HG03575 (cell line): ENCODE measurements at regions not wholly inside any gene's neighbourhood (a gene's known extent, or its start where the extent isn't known, plus 50 kb on each side); places are given as distances from the start of the nearest gene placed in this dataset.
"Not testable (repeated sequence)": the region's sequence is repeated elsewhere in the genome, so short reads cannot be mapped to it uniquely, and the experiment has no call there.

Source experiments
- ATAC-seq: cut with Tn5 transposase; IDR thresholded peaks from one replicate; pipeline ENCODE4 v1.9.1; 2021; ENCODE audit not compliant: unreplicated experiment, insufficient number of reproducible peaks, low FRiP score; ENCODE audit errors: extremely low read depth

DNA sequence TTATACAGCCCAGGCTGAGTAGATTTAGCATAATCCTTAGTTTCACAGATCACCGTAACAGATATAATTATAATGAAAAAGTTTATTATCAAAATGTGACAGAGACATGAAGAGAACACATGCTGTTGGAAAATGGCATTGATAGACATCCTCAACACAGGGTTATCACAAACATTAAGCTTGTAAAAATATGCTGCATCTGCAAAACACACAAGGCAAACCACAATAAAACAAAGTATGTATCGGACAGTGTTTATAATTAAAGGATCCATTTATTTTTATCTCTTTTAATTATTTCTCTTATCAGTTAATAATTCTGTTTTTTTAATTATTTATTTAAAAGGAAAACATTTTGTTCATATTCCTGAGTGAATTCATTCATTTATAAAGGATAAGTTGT, 829.9 kb upstream of the CDH9 start:
- no peak for ATAC-seq

- ATAC-seq = no peak
These were observed 817.1 kb upstream of the CDH9 start for GRCh38 chr5:27855491-27855890.

GRCh38 chr5:27854243-27854852, 816.0 kb upstream of the CDH9 start:
- ATAC-seq = no peak

GRCh38 chr5:27845248-27845647, 806.9 kb upstream of the CDH9 start:
- no peak for ATAC-seq

- ATAC-seq = not testable (repeated sequence)
These were observed 798.3 kb upstream of the CDH9 start for GRCh38 chr5:27836704-27837103.

DNA sequence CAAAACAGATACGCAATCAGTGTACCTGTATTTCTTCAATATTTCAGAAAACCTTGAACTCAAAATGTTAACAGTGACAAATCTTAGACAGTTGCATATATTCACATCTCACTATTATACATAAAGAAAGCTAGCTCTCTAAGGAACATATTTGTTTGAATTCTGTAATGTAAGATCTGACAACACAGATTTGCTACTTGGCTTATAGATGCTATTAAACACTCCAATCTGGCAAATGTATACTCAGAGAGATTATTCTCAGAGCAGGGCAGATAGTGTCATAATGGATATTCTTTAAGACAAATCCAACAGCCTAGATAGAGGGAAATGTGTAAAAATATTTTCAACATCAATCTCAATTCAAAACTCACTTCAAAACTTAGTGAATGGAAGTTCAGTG, 794.5 kb upstream of the CDH9 start:
- ATAC-seq = no peak

DNA sequence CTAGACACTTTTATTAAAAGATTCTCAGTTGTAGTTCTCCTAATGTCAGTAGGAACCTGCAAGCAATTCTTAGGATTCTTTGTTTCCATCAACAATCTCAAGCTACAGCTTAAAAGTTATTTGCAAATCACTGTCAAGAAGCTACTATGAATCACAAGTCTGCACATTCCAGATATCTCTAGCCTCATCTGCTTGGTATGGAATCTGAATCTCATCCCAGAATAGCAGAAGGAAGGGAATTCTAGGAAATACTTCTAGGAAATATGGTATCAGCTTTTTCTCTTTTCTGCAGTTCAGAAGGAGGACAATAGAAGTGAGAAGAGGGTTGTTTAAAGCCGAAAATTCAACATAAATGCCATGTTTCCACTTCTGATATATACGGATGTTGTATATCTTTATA, 792.2 kb upstream of the CDH9 start:
- ATAC-seq = no peak

DNA sequence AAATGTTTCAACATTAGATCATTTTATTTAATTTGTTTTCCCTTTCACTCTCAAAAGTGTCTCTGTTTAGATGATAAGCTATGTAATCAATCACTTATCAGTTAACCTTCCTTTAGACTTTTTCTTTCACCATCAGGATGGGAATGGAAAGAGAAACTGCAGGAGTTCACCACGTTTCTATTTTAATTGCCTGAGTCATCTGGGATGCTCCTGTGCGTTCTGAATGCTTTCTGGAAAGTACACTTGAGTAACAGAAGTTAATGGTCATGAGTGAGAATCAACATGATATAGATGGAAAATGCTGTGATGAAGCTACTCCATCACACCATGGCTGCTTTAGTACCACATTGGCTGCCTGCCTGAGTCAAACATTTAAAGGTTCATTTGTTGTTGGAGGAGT, 783.3 kb upstream of the CDH9 start:
- ATAC-seq = no peak

- ATAC-seq = no peak
These were observed 780.5 kb upstream of the CDH9 start for GRCh38 chr5:27818888-27819287.

DNA sequence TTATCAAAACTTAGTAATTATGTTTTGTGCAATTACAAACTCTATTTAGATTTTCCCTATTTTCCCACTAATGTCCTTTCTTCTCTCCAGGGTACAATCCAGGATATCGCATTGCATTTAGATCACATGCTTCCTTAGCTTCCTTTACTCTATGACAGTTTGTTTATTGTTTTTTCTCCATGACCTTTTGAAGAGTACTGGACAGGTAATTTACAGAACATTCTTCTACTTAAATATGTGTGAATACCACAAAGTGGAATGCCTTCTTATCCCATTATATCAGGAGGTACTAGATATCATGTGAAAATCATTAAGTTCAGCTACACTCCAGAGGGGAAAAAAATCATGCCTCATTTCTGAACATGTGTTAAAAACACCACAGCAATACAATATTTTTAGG, 776.6 kb upstream of the CDH9 start:
- ATAC-seq = no peak

DNA sequence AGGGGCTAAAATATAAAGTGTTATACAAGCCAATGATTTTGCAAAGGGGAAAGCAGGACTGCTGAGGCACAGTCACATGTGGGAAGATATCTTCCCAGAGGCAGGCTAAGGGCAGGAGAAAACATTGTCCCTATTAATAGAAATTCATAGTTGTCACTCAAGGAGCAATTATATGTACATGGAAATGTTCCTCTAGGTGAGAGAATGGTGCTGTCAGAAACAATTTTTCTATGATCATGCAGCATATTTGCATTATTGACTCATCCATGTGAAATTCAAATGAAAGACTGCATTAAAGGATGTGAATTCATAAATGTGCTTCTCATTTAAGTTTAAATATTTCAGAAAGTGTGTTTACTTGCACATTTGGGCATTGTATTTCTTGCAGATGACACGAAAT, 775.9 kb upstream of the CDH9 start:
- ATAC-seq = no peak

DNA sequence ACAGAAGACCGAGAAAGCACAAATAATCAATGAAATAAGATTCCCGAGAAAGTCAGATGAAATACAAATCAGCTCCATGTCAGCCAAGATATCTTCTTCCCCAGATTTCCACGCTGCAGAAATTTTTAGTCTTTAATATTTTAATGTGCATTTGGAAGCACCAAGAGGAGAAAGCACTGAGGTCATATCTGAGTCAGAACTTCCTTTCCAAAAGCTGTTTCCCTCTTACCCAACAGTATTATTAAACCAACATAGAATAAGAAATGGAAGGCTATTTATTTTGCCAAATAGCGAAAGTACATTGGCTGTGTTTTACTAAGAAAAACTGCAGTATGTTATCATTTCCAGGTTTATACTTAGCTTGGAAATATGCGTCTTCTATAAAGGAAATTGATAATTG, 772.1 kb upstream of the CDH9 start:
- ATAC-seq = no peak

GRCh38 chr5:27797220-27797619, 758.8 kb upstream of the CDH9 start:
- no peak for ATAC-seq

- ATAC-seq = no peak
These were observed 749.8 kb upstream of the CDH9 start for GRCh38 chr5:27788184-27788583.

- ATAC-seq = no peak
These were observed 745.9 kb upstream of the CDH9 start for GRCh38 chr5:27784317-27784716.

DNA sequence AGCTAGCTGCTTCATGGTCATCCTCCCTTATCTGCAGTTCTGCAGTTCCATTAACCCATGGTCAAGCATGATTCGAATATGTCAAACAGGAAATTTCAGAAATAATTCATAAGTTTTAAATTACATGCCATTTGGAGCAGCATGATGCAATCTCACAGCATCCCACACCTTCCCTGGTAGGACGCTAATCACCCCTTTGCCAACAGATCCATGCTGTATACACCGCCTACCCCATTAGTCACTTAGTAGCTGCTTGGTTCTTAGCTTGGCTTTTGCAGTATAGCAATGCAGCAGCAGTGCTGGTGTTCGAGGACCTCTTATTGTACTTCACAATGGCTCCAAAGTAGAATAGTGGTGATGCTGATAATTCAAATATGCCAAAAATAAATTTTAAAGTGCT, 739.7 kb upstream of the CDH9 start:
- ATAC-seq = no peak

GRCh38 chr5:27773636-27774035, 735.2 kb upstream of the CDH9 start:
- ATAC-seq = no peak

DNA sequence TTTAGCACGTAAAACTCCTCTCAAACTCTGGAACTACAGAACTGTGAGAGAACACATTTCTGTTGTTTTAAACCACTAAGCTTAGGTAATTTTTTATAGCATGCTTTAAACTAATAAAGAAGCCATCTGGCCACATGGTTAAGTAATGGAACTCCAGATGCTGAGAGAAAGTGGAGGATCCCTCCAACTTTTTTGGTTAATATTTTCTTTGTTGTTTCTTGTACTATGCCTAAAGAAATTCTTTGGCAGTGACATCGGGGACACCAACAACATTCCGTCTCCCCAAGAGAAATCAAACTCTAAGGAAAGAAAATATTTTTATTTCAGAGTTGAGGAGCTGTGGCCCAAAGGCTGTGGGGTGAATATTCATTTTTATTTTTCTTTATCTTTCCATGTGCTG, 734.8 kb upstream of the CDH9 start:
- no peak for ATAC-seq

DNA sequence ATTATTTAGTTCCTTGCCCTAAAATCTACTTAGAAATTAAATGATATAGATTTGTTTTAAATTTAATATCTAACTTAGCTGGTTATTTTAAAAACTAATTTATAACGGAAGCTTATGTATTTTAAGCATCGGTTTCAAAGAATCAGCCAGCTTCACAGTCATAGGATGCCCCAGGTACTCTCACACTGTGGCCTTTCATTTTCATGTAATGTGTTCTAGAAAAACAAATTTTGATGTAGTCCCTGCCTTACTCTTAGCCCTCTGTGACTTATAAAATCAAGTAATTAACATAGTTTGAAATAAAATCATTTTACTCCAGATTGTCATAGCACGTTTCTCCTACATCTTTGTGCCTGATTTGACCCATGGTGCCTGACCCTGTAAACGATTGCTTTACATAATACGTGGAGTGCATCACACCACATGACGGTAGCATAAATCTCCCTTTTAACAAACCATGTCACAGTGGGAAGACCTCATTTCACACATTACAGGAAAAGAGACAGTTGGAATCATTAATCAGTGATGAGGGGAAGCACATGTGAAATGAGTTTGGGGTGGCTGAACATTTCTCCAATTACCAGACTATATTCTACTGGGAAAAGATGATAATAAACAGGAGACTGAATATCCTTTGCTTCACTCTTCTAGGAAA, 731.5 kb upstream of the CDH9 start:
- no peak for ATAC-seq

DNA sequence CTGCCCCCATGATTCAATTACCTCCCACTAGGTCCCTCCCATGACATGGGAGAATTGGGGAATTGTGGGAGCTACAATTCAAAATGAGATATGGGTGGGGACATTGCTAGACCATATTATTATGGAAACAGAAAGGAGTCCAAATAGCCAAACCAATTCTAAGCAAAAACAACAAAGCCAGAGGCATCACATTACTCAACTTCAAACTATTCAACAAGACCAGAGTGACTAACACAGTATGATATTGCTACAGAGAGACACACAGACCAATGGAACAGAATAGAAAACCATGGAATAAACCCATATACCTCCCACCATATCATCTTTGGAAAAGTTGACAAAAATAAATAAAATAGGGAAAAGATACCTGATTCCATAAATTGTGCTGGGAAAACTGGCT, 710.5 kb upstream of the CDH9 start:
- no peak for ATAC-seq

- not testable (repeated sequence) for ATAC-seq
These were observed 705.1 kb upstream of the CDH9 start for GRCh38 chr5:27743383-27743979.
